OCI-LY1 (cell line): ENCODE measurements at regions not wholly inside any gene's neighbourhood (a gene's known extent, or its start where the extent isn't known, plus 50 kb on each side); places are given as distances from the start of the nearest gene placed in this dataset.

Experiments used
- CTCF ChIP-seq: fragments of 200-600 bp; sonication (generic), shearing (Covaris generic); IDR thresholded peaks from 2 replicates; pipeline ENCODE4 v1.5.1; 2017; ENCODE audit warnings: mild to moderate bottlenecking, antibody characterized with exemption, low read length, moderate library complexity, mixed read lengths
- EZH2 ChIP-seq: fragments of 200-600 bp; sonication (generic), shearing (Covaris generic); IDR thresholded peaks from 2 replicates; pipeline ENCODE4 v1.8.0; 2017; ENCODE audit warnings: borderline replicate concordance, mixed run types, mild to moderate bottlenecking, antibody characterized with exemption, low read length, moderate library complexity, mixed read lengths

- TF ChIP-seq CTCF (no peak), EZH2 (no peak)
Measured at GRCh38 chr4:27917381-27917780, 1056.7 kb downstream of the STIM2 start.
